IMR-90 (cell line): ENCODE measurements at regions not wholly inside any gene's neighbourhood (a gene's known extent, or its start where the extent isn't known, plus 50 kb on each side); places are given as distances from the start of the nearest gene placed in this dataset.

Experiments used
- ATAC-seq: fragments of 200-7000 bp; cut with Tn5 transposase; 2 replicates; pipeline ENCODE4 v1.9.1; 2020; ENCODE audit warnings: low read depth, mild to moderate bottlenecking, moderate library complexity
- BruUV-seq: library from RNA; stranded (reverse); fragments of 400-500 nt; replicated peaks from 2 replicates; lab custom pipeline; 2021; lab: Mats Ljungman, UMichigan
- CTCF ChIA-PET: fragments of 300-600 bp; formaldehyde crosslinking; extraction: SDS; loops from one replicate; lab custom pipeline; 2021; ENCODE audit warnings: antibody characterized with exemption; lab: Yijun Ruan, JAX
- POLR2A ChIA-PET: fragments of 300-600 bp; sonication (Branson Sonifier 250); formaldehyde crosslinking; loops from one replicate; lab custom pipeline; 2022; ENCODE audit warnings: antibody characterized with exemption; ENCODE audit not compliant: unreplicated experiment; lab: Charles Lee
- DNase-seq: peaks from one replicate; pipeline ENCODE4 v3.0.0; 2013
- H2AFZ ChIP-seq: replicated peaks from 2 replicates; pipeline ENCODE3; 2013; ENCODE audit warnings: low read length, mild to moderate bottlenecking; ENCODE audit not compliant: poor library complexity
- H2AK5ac ChIP-seq: 2 replicates; pipeline ENCODE4 v1.6.1; 2013; ENCODE audit warnings: low read depth, low read length, inconsistent platforms
- H2AK9ac ChIP-seq: replicated peaks from 2 replicates; pipeline ENCODE3; 2013; ENCODE audit warnings: mild to moderate bottlenecking, low read depth, low read length, moderate library complexity; ENCODE audit not compliant: poor library complexity
- H2BK120ac ChIP-seq: 2 replicates; pipeline ENCODE4 v1.6.1; 2013; ENCODE audit warnings: low read depth, low read length, inconsistent platforms
- H2BK15ac ChIP-seq: 3 replicates; pipeline ENCODE4 v1.6.1; 2013; ENCODE audit warnings: low read depth, low read length, inconsistent platforms
- H2BK20ac ChIP-seq: 2 replicates; pipeline ENCODE4 v1.6.1; 2013; ENCODE audit warnings: low read depth, mild to moderate bottlenecking, inconsistent platforms, low read length, moderate library complexity
- H2BK5ac ChIP-seq: 2 replicates; pipeline ENCODE4 v1.6.1; 2013; ENCODE audit warnings: mild to moderate bottlenecking, low read depth, low read length, inconsistent platforms; ENCODE audit not compliant: poor library complexity, severe bottlenecking
- H3K14ac ChIP-seq: replicated peaks from 2 replicates; pipeline ENCODE4 v1.6.1; 2013; ENCODE audit warnings: low read depth, low read length, inconsistent platforms
- H3K18ac ChIP-seq: 2 replicates; pipeline ENCODE4 v1.6.1; 2013; ENCODE audit warnings: low read depth, low read length, control low read depth
- H3K23ac ChIP-seq: 2 replicates; pipeline ENCODE4 v1.6.1; 2013; ENCODE audit warnings: low read depth, low read length, inconsistent platforms
- H3K27ac ChIP-seq: 2 replicates; pipeline ENCODE4 v1.5.1; 2013; ENCODE audit warnings: mild to moderate bottlenecking, control low read depth, low read length; ENCODE audit not compliant: insufficient read depth
- H3K27me3 ChIP-seq: 2 replicates; pipeline ENCODE4 v1.6.1; 2013; ENCODE audit warnings: low read length; ENCODE audit not compliant: control insufficient read depth, insufficient read depth
- H3K36me3 ChIP-seq: 2 replicates; pipeline ENCODE4 v1.6.1; 2013; ENCODE audit warnings: low read length, mixed read lengths; ENCODE audit not compliant: control insufficient read depth, insufficient read depth
- H3K4ac ChIP-seq: 2 replicates; pipeline ENCODE4 v1.6.1; 2013; ENCODE audit warnings: low read depth, low read length, inconsistent platforms
- H3K4me1 ChIP-seq: 2 replicates; pipeline ENCODE4 v1.6.1; 2013; ENCODE audit warnings: low read length, mixed read lengths; ENCODE audit not compliant: control insufficient read depth, insufficient read depth
- H3K4me2 ChIP-seq: 2 replicates; pipeline ENCODE4 v1.6.1; 2013; ENCODE audit warnings: low read depth, mild to moderate bottlenecking, control low read depth, low read length, moderate library complexity
- H3K4me3 ChIP-seq: 2 replicates; pipeline ENCODE4 v1.5.1; 2013; ENCODE audit warnings: low read depth, mild to moderate bottlenecking, control low read depth, low read length, moderate library complexity; ENCODE audit not compliant: insufficient read depth
- H3K56ac ChIP-seq: 2 replicates; pipeline ENCODE4 v1.6.1; 2013; ENCODE audit warnings: low read length, inconsistent platforms; ENCODE audit not compliant: insufficient read depth; ENCODE audit errors: extremely low read depth
- H3K79me1 ChIP-seq, 2 experiments: 2 replicates each; pipeline ENCODE4 v1.6.1; 2013; ENCODE audit warnings: low read length in 2 of 2, inconsistent platforms in 1 of 2, low read depth in 1 of 2
- H3K9ac ChIP-seq: 2 replicates; pipeline ENCODE4 v1.6.1; 2013; ENCODE audit warnings: low read depth, low read length, control low read depth
- H3K9me1 ChIP-seq: 2 replicates; pipeline ENCODE4 v1.6.1; 2013; ENCODE audit warnings: low read length, inconsistent platforms; ENCODE audit not compliant: insufficient read depth
- H3K9me3 ChIP-seq: 2 replicates; pipeline ENCODE4 v1.6.1; 2013; ENCODE audit warnings: low read length; ENCODE audit not compliant: control insufficient read depth, insufficient read depth
- H4K20me1 ChIP-seq: 2 replicates; pipeline ENCODE4 v1.6.1; 2013; ENCODE audit warnings: low read length, inconsistent platforms; ENCODE audit not compliant: insufficient read depth
- H4K5ac ChIP-seq: 2 replicates; pipeline ENCODE4 v1.6.1; 2013; ENCODE audit warnings: mild to moderate bottlenecking, low read depth, low read length, control low read depth
- H4K8ac ChIP-seq, 2 experiments: 2 replicates each; pipeline ENCODE4 v1.6.1; 2013; ENCODE audit warnings: low read depth in 2 of 2, low read length in 2 of 2, control low read depth in 1 of 2, inconsistent platforms in 1 of 2
- H4K91ac ChIP-seq: 2 replicates; pipeline ENCODE4 v1.6.1; 2013; ENCODE audit warnings: low read depth, low read length, inconsistent platforms; ENCODE audit not compliant: insufficient read depth
- CEBPB ChIP-seq: IDR thresholded peaks from 2 replicates; pipeline ENCODE4 v1.6.1; 2012; ENCODE audit warnings: low read depth, low read length, improper control_type of control experiment
- CHD1 ChIP-seq: IDR thresholded peaks from 2 replicates; pipeline ENCODE4 v1.6.1; 2012; ENCODE audit warnings: low read depth, low read length, improper control_type of control experiment
- CTCF ChIP-seq: conservative IDR thresholded peaks from 2 replicates; pipeline ENCODE4 v1.5.1; 2012; ENCODE audit warnings: mild to moderate bottlenecking, low read depth, low read length, improper control_type of control experiment
- FOS ChIP-seq: fragments of 150-350 bp; IDR thresholded peaks from 2 replicates; pipeline ENCODE4 v1.6.1; 2016; ENCODE audit warnings: low read depth, low read length
- MAFK ChIP-seq: IDR thresholded peaks from 2 replicates; pipeline ENCODE4 v1.6.1; 2012; ENCODE audit warnings: low read depth, low read length, improper control_type of control experiment
- MAZ ChIP-seq: IDR thresholded peaks from 2 replicates; pipeline ENCODE4 v1.6.1; 2012; ENCODE audit warnings: low read depth, mild to moderate bottlenecking, low read length, improper control_type of control experiment, moderate library complexity, borderline replicate concordance
- NFE2L2 ChIP-seq: fragments of 150-350 bp; IDR thresholded peaks from 2 replicates; pipeline ENCODE4 v1.6.1; 2016; ENCODE audit warnings: low read depth, mild to moderate bottlenecking, low read length
- POLR2A ChIP-seq: IDR thresholded peaks from 2 replicates; pipeline ENCODE4 v1.6.1; 2012; ENCODE audit warnings: mild to moderate bottlenecking, low read depth, low read length
- RCOR1 ChIP-seq: IDR thresholded peaks from 2 replicates; pipeline ENCODE4 v1.6.1; 2012; ENCODE audit warnings: mild to moderate bottlenecking, low read length, improper control_type of control experiment; ENCODE audit not compliant: insufficient replicate concordance
- RFX5 ChIP-seq: IDR thresholded peaks from 2 replicates; pipeline ENCODE4 v1.8.0; 2012; ENCODE audit warnings: low read depth, mild to moderate bottlenecking, low read length, moderate library complexity
- SMC3 ChIP-seq: fragments of 150-350 bp; IDR thresholded peaks from 2 replicates; pipeline ENCODE4 v1.6.1; 2016; ENCODE audit warnings: low read depth, mild to moderate bottlenecking, antibody characterized with exemption, low read length, moderate library complexity
- USF2 ChIP-seq: fragments of 150-350 bp; IDR thresholded peaks from 2 replicates; pipeline ENCODE4 v1.6.1; 2017; ENCODE audit warnings: mild to moderate bottlenecking, antibody characterized with exemption, low read length, low read depth
- WGBS, 2 experiments: methylation state at CpG; one replicate each; pipeline versions ENCODE4 v1.1.5 to v1.1.7; 2013; ENCODE audit warnings: missing lambda C conversion rate in 2 of 2; ENCODE audit not compliant: insufficient read length in 1 of 2; ENCODE audit errors: extremely low coverage in 2 of 2; 5-methylcytosine and 5-hydroxymethylcytosine counted together
- dilution Hi-C: fragments of 300-500 bp; cut with HindIII; formaldehyde crosslinking; loops from one replicate; pipeline ENCODE4 v1.14.3; 2018; ENCODE audit warnings: low sequenced_read_pairs; ENCODE audit not compliant: unreplicated experiment
- in situ Hi-C: fragments of 300-500 bp; cut with MboI; formaldehyde crosslinking; loops from 3 replicates; pipeline ENCODE4 v1.14.3; 2019; ENCODE audit warnings: low sequenced_read_pairs, inconsistent platforms, mixed read lengths
- intact Hi-C: fragments of 100-400 bp; cut with micrococcal nuclease; formaldehyde crosslinking; loops from 2 replicates; pipeline ENCODE4 v1.10.0; 2022

GRCh38 chr2:234333168-234334130, 163.4 kb downstream of the ARL4C start (continued):
- no peak for TF ChIP-seq USF2

- Histone ChIP-seq H3K56ac (no peak overlapping the region), H2BK5ac (no peak overlapping the region), H3K18ac (no peak overlapping the region), H3K27me3 (peaks cover 24% of the 10 kb centered on the region), H4K8ac (no peak overlapping the region), H4K91ac (no peak overlapping the region), H2BK120ac (no peak overlapping the region), H3K36me3 (no peaks in the 10 kb centered on the region), H3K4ac (no peak overlapping the region), H2BK15ac (no peak overlapping the region), H3K9me3 (no peaks in the 10 kb centered on the region; the same call in 1 of the 2 replicates), H4K5ac (no peak overlapping the region), H2AK9ac (no peak overlapping the region), H3K4me3 (no peak overlapping the region), H3K9ac (no peak overlapping the region), H2BK20ac (no peak overlapping the region), H3K9me1 (no peaks in the 10 kb centered on the region), H3K4me2 (no peak overlapping the region), H3K23ac (no peak overlapping the region), H3K79me1 (no peaks in the 10 kb centered on the region), H3K27ac (no peak overlapping the region), H2AK5ac (no peak overlapping the region), H2AFZ (no peak overlapping the region), H3K4me1 (no peaks in the 10 kb centered on the region), H4K20me1 (no peaks in the 10 kb centered on the region), H3K14ac (no peak overlapping the region)
- in situ Hi-C loops (no loop called here), dilution Hi-C loops (loop anchor here (25.0 kb wide), 1 partner anchor 180 kb away; no protein-coding TSS in a partner anchor), intact Hi-C loops (no loop called here)
- 87% methylated on average over 5 of the region's 7 CpGs; no CpG with 5 or more reads in 1 of the 2 experiments for WGBS, 2 experiments
- ChIA-PET POLR2A (no interaction called here), CTCF (no interaction called here)
- ATAC-seq (no peak), DNase-seq (no peak)
- BruUV-seq = no TSS peak
- TF ChIP-seq RCOR1 = no peak
- TF ChIP-seq SMC3 = no peak
- TF ChIP-seq CEBPB = no peak
- TF ChIP-seq FOS = no peak
- no peak for TF ChIP-seq CHD1
- TF ChIP-seq RFX5 = no peak
- no peak for TF ChIP-seq MAFK
- TF ChIP-seq MAZ = no peak
- no peak for TF ChIP-seq POLR2A
- no peak for TF ChIP-seq USF2
- TF ChIP-seq CTCF = no peak
- no peak for TF ChIP-seq NFE2L2
Observed at GRCh38 chr2:234331966-234332365, 164.9 kb downstream of the ARL4C start.
